MM.1S (cell line): ENCODE measurements at regions not wholly inside any gene's neighbourhood (a gene's known extent, or its start where the extent isn't known, plus 50 kb on each side); places are given as distances from the start of the nearest gene placed in this dataset.

Source experiments
- DNase-seq: peaks from one replicate; pipeline ENCODE4 v3.0.0-alpha.2; 2015
- H2AFZ ChIP-seq: fragments of 300-600 bp; sonication (generic); 2 replicates; pipeline ENCODE4 v1.6.0; 2016; ENCODE audit warnings: antibody characterized with exemption, low read length
- H3F3A ChIP-seq: fragments of 300-600 bp; sonication (generic); 2 replicates; pipeline ENCODE4 v1.6.1; 2016; ENCODE audit warnings: mild to moderate bottlenecking, antibody characterized with exemption, low read length, moderate library complexity, mixed read lengths; ENCODE audit not compliant: insufficient read depth
- H3K27ac ChIP-seq: fragments of 300-600 bp; sonication (generic); 2 replicates; pipeline ENCODE4 v1.5.1; 2016; ENCODE audit warnings: mild to moderate bottlenecking, low read length
- H3K27me3 ChIP-seq: fragments of 300-600 bp; sonication (generic); replicated peaks from 2 replicates; pipeline ENCODE4 v1.6.0; 2016; ENCODE audit warnings: low read length; ENCODE audit not compliant: insufficient read depth
- H3K36me3 ChIP-seq: fragments of 300-600 bp; sonication (generic); replicated peaks from 2 replicates; pipeline ENCODE4 v1.6.1; 2016; ENCODE audit warnings: mild to moderate bottlenecking, low read length, mixed read lengths; ENCODE audit not compliant: insufficient read depth
- H3K4me1 ChIP-seq: fragments of 300-600 bp; sonication (generic); 2 replicates; pipeline ENCODE4 v1.6.1; 2016; ENCODE audit warnings: low read length, mixed read lengths
- H3K4me2 ChIP-seq: fragments of 300-600 bp; sonication (generic); 2 replicates; pipeline ENCODE4 v1.6.0; 2016; ENCODE audit warnings: low read depth, low read length
- H3K4me3 ChIP-seq: fragments of 300-600 bp; sonication (generic); 2 replicates; pipeline ENCODE4 v1.5.1; 2016; ENCODE audit warnings: low read length, mixed read lengths
- H3K79me2 ChIP-seq: fragments of 300-600 bp; sonication (generic); 2 replicates; pipeline ENCODE4 v1.6.1; 2016; ENCODE audit warnings: mixed run types, low read length, mixed read lengths
- H3K9ac ChIP-seq: fragments of 300-600 bp; sonication (generic); 2 replicates; pipeline ENCODE4 v1.6.1; 2016; ENCODE audit warnings: low read length, mixed read lengths
- H3K9me2 ChIP-seq: fragments of 300-600 bp; sonication (generic); replicated peaks from 2 replicates; pipeline ENCODE4 v1.6.1; 2016; ENCODE audit warnings: mild to moderate bottlenecking, low read length, mixed read lengths; ENCODE audit not compliant: insufficient read depth
- H3K9me3 ChIP-seq: fragments of 300-600 bp; sonication (generic); replicated peaks from 2 replicates; pipeline ENCODE4 v1.6.1; 2016; ENCODE audit warnings: mild to moderate bottlenecking, low read length, mixed read lengths; ENCODE audit not compliant: insufficient read depth
- H4K20me1 ChIP-seq: fragments of 300-600 bp; sonication (generic); 2 replicates; pipeline ENCODE4 v1.6.1; 2016; ENCODE audit warnings: mild to moderate bottlenecking, low read length, moderate library complexity, mixed read lengths; ENCODE audit not compliant: insufficient read depth
- CTCF ChIP-seq: fragments of 300-600 bp; sonication (generic); IDR thresholded peaks from 2 replicates; pipeline ENCODE4 v1.5.1; 2016; ENCODE audit warnings: antibody characterized with exemption, low read length, mixed read lengths
- EZH2 ChIP-seq: fragments of 300-600 bp; sonication (generic); optimal IDR thresholded peaks from 2 replicates; pipeline ENCODE3; 2017; ENCODE audit warnings: low read depth, mild to moderate bottlenecking, antibody characterized with exemption, low read length, mixed read lengths
- EZH2phosphoT487 ChIP-seq: fragments of 300-600 bp; sonication (generic); IDR thresholded peaks from 2 replicates; pipeline ENCODE4 v1.6.1; 2018; ENCODE audit warnings: antibody characterized with exemption, low read length

- no peak for TF ChIP-seq CTCF
- TF ChIP-seq EZH2phosphoT487, result no peak
- TF ChIP-seq EZH2, result no peak
- H3K9me2 ChIP-seq, result no peaks in the 10 kb centered on the region
- no peaks in the 10 kb centered on the region for H3K4me1 ChIP-seq
- no peaks in the 10 kb centered on the region for H3F3A ChIP-seq
- no peak overlapping the region for H3K9ac ChIP-seq
- no peak for DNase-seq
- H3K4me2 ChIP-seq, result no peak overlapping the region
- no peak overlapping the region for H3K27ac ChIP-seq
- H2AFZ ChIP-seq, result no peak overlapping the region
- no peaks in the 10 kb centered on the region for H3K27me3 ChIP-seq
- H3K9me3 ChIP-seq, result no peaks in the 10 kb centered on the region
- no peaks in the 10 kb centered on the region for H4K20me1 ChIP-seq
- no peaks in the 10 kb centered on the region for H3K36me3 ChIP-seq
- H3K4me3 ChIP-seq, result no peak overlapping the region
- H3K79me2 ChIP-seq, result no peaks in the 10 kb centered on the region
These were observed 524.8 kb upstream of the DSEL start for GRCh38 chr18:68041327-68041726.

- Histone ChIP-seq H3F3A (no peaks in the 10 kb centered on the region), H3K27ac (no peak overlapping the region), H3K9me3 (no peaks in the 10 kb centered on the region), H3K4me1 (no peaks in the 10 kb centered on the region), H3K79me2 (no peaks in the 10 kb centered on the region), H3K4me2 (no peak overlapping the region), H3K9me2 (no peaks in the 10 kb centered on the region), H3K36me3 (no peaks in the 10 kb centered on the region), H2AFZ (no peak overlapping the region), H3K27me3 (no peaks in the 10 kb centered on the region), H3K4me3 (no peak overlapping the region), H3K9ac (no peak overlapping the region), H4K20me1 (no peaks in the 10 kb centered on the region)
- no peak for TF ChIP-seq EZH2phosphoT487
- no peak for TF ChIP-seq CTCF
- TF ChIP-seq EZH2, result no peak
- no peak for DNase-seq
These were observed 523.7 kb upstream of the DSEL start for GRCh38 chr18:68040198-68040597.

GRCh38 chr18:68035774-68036522 lies 519.4 kb upstream of the DSEL start:
- Histone ChIP-seq H3F3A (no peaks in the 10 kb centered on the region), H3K9me2 (no peaks in the 10 kb centered on the region), H3K9ac (no peak overlapping the region), H3K4me2 (no peak overlapping the region), H3K36me3 (no peaks in the 10 kb centered on the region), H3K79me2 (no peaks in the 10 kb centered on the region), H3K27ac (no peak overlapping the region), H2AFZ (no peak overlapping the region), H3K4me3 (no peak overlapping the region), H3K4me1 (no peaks in the 10 kb centered on the region), H4K20me1 (no peaks in the 10 kb centered on the region), H3K9me3 (no peaks in the 10 kb centered on the region), H3K27me3 (no peaks in the 10 kb centered on the region)
- no peak for TF ChIP-seq EZH2phosphoT487
- TF ChIP-seq EZH2, result no peak
- no peak for TF ChIP-seq CTCF
- DNase-seq, result no peak
